ENCODE measurements at regions not wholly inside any gene's neighbourhood (a gene's known extent, or its start where the extent isn't known, plus 50 kb on each side); places are given as distances from the start of the nearest gene placed in this dataset.

- no peak for DNase-seq (ENCODE audit: low spot score)
- no peak for ATAC-seq
These were observed 569.8 kb downstream of the QKI start for GRCh38 chr6:163984124-163984936.

GRCh38 chr6:163983679-163984078 is 569.2 kb downstream of the QKI start:
- no peak for ATAC-seq
- no peak for DNase-seq (ENCODE audit: low spot score)

GRCh38 chr6:163974322-163974721 is 559.8 kb downstream of the QKI start:
- DNase-seq (ENCODE audit: low spot score), result no peak
- no peak for ATAC-seq

- DNase-seq (ENCODE audit: low spot score), result no peak
These were observed 557.6 kb downstream of the QKI start for GRCh38 chr6:163971841-163972838.

GRCh38 chr6:163970846-163971564 is 556.5 kb downstream of the QKI start:
- ATAC-seq, result no peak
- DNase-seq (ENCODE audit: low spot score), result no peak

More at GRCh38 chr6:163971841-163972838, 557.6 kb downstream of the QKI start:
- ATAC-seq, result no peak

- ATAC-seq (peak; percentile 80), DNase-seq (ENCODE audit: low spot score) (no peak)
These were observed 551.2 kb downstream of the QKI start for GRCh38 chr6:163965426-163966348.

GRCh38 chr6:163964789-163965188 is 550.3 kb downstream of the QKI start:
- ATAC-seq, result no peak
- DNase-seq (ENCODE audit: low spot score), result no peak

GRCh38 chr6:163963205-163964120 is 548.9 kb downstream of the QKI start:
- no peak for DNase-seq (ENCODE audit: low spot score)
- ATAC-seq, result no peak

GRCh38 chr6:163962627-163963117 is 548.2 kb downstream of the QKI start:
- ATAC-seq (no peak), DNase-seq (ENCODE audit: low spot score) (no peak)

- DNase-seq (ENCODE audit: low spot score), result no peak
- no peak for ATAC-seq
These were observed 545.6 kb downstream of the QKI start for GRCh38 chr6:163960128-163960527.

GRCh38 chr6:163958646-163959045 is 544.1 kb downstream of the QKI start:
- DNase-seq (ENCODE audit: low spot score) (no peak), ATAC-seq (no peak)

GRCh38 chr6:163956571-163957407 is 542.3 kb downstream of the QKI start:
- ATAC-seq (peak; percentile 100), DNase-seq (ENCODE audit: low spot score) (peak; percentile 86)

- no peak for ATAC-seq
- no peak for DNase-seq (ENCODE audit: low spot score)
These were observed 541.2 kb downstream of the QKI start for GRCh38 chr6:163955756-163956155.

GRCh38 chr6:163955096-163955495 is 540.6 kb downstream of the QKI start:
- no peak for DNase-seq (ENCODE audit: low spot score)
- no peak for ATAC-seq

- ATAC-seq (no peak), DNase-seq (ENCODE audit: low spot score) (no peak)
These were observed 539.7 kb downstream of the QKI start for GRCh38 chr6:163954088-163954775.

- no peak for DNase-seq (ENCODE audit: low spot score)
- ATAC-seq, result no peak
These were observed 537.5 kb downstream of the QKI start for GRCh38 chr6:163952005-163952404.

- no peak for ATAC-seq
- DNase-seq (ENCODE audit: low spot score), result no peak
These were observed 536.8 kb downstream of the QKI start for GRCh38 chr6:163951326-163951725.

Data from left lobe of liver (tissue), 2 donors.